IMR-90 (cell line): ENCODE measurements at regions not wholly inside any gene's neighbourhood (a gene's known extent, or its start where the extent isn't known, plus 50 kb on each side); places are given as distances from the start of the nearest gene placed in this dataset.

ENCODE experiments used
- ATAC-seq: fragments of 200-7000 bp; cut with Tn5 transposase; 2 replicates; pipeline ENCODE4 v1.9.1; 2020; ENCODE audit warnings: low read depth, mild to moderate bottlenecking, moderate library complexity
- BruUV-seq: library from RNA; stranded (reverse); fragments of 400-500 nt; replicated peaks from 2 replicates; lab custom pipeline; 2021; lab: Mats Ljungman, UMichigan
- CTCF ChIA-PET: fragments of 300-600 bp; formaldehyde crosslinking; extraction: SDS; loops from one replicate; lab custom pipeline; 2021; ENCODE audit warnings: antibody characterized with exemption; lab: Yijun Ruan, JAX
- POLR2A ChIA-PET: fragments of 300-600 bp; sonication (Branson Sonifier 250); formaldehyde crosslinking; loops from one replicate; lab custom pipeline; 2022; ENCODE audit warnings: antibody characterized with exemption; ENCODE audit not compliant: unreplicated experiment; lab: Charles Lee
- DNase-seq: peaks from one replicate; pipeline ENCODE4 v3.0.0; 2013
- H2AFZ ChIP-seq: replicated peaks from 2 replicates; pipeline ENCODE3; 2013; ENCODE audit warnings: low read length, mild to moderate bottlenecking; ENCODE audit not compliant: poor library complexity
- H2AK5ac ChIP-seq: 2 replicates; pipeline ENCODE4 v1.6.1; 2013; ENCODE audit warnings: low read depth, low read length, inconsistent platforms
- H2AK9ac ChIP-seq: replicated peaks from 2 replicates; pipeline ENCODE3; 2013; ENCODE audit warnings: mild to moderate bottlenecking, low read depth, low read length, moderate library complexity; ENCODE audit not compliant: poor library complexity
- H2BK120ac ChIP-seq: 2 replicates; pipeline ENCODE4 v1.6.1; 2013; ENCODE audit warnings: low read depth, low read length, inconsistent platforms
- H2BK15ac ChIP-seq: 3 replicates; pipeline ENCODE4 v1.6.1; 2013; ENCODE audit warnings: low read depth, low read length, inconsistent platforms
- H2BK20ac ChIP-seq: 2 replicates; pipeline ENCODE4 v1.6.1; 2013; ENCODE audit warnings: low read depth, mild to moderate bottlenecking, inconsistent platforms, low read length, moderate library complexity
- H2BK5ac ChIP-seq: 2 replicates; pipeline ENCODE4 v1.6.1; 2013; ENCODE audit warnings: mild to moderate bottlenecking, low read depth, low read length, inconsistent platforms; ENCODE audit not compliant: poor library complexity, severe bottlenecking
- H3K14ac ChIP-seq: replicated peaks from 2 replicates; pipeline ENCODE4 v1.6.1; 2013; ENCODE audit warnings: low read depth, low read length, inconsistent platforms
- H3K18ac ChIP-seq: 2 replicates; pipeline ENCODE4 v1.6.1; 2013; ENCODE audit warnings: low read depth, low read length, control low read depth
- H3K23ac ChIP-seq: 2 replicates; pipeline ENCODE4 v1.6.1; 2013; ENCODE audit warnings: low read depth, low read length, inconsistent platforms
- H3K27ac ChIP-seq: 2 replicates; pipeline ENCODE4 v1.5.1; 2013; ENCODE audit warnings: mild to moderate bottlenecking, control low read depth, low read length; ENCODE audit not compliant: insufficient read depth
- H3K27me3 ChIP-seq: 2 replicates; pipeline ENCODE4 v1.6.1; 2013; ENCODE audit warnings: low read length; ENCODE audit not compliant: control insufficient read depth, insufficient read depth
- H3K36me3 ChIP-seq: 2 replicates; pipeline ENCODE4 v1.6.1; 2013; ENCODE audit warnings: low read length, mixed read lengths; ENCODE audit not compliant: control insufficient read depth, insufficient read depth
- H3K4ac ChIP-seq: 2 replicates; pipeline ENCODE4 v1.6.1; 2013; ENCODE audit warnings: low read depth, low read length, inconsistent platforms
- H3K4me1 ChIP-seq: 2 replicates; pipeline ENCODE4 v1.6.1; 2013; ENCODE audit warnings: low read length, mixed read lengths; ENCODE audit not compliant: control insufficient read depth, insufficient read depth
- H3K4me2 ChIP-seq: 2 replicates; pipeline ENCODE4 v1.6.1; 2013; ENCODE audit warnings: low read depth, mild to moderate bottlenecking, control low read depth, low read length, moderate library complexity
- H3K4me3 ChIP-seq: 2 replicates; pipeline ENCODE4 v1.5.1; 2013; ENCODE audit warnings: low read depth, mild to moderate bottlenecking, control low read depth, low read length, moderate library complexity; ENCODE audit not compliant: insufficient read depth
- H3K56ac ChIP-seq: 2 replicates; pipeline ENCODE4 v1.6.1; 2013; ENCODE audit warnings: low read length, inconsistent platforms; ENCODE audit not compliant: insufficient read depth; ENCODE audit errors: extremely low read depth
- H3K79me1 ChIP-seq, 2 experiments: 2 replicates each; pipeline ENCODE4 v1.6.1; 2013; ENCODE audit warnings: low read length in 2 of 2, inconsistent platforms in 1 of 2, low read depth in 1 of 2
- H3K9ac ChIP-seq: 2 replicates; pipeline ENCODE4 v1.6.1; 2013; ENCODE audit warnings: low read depth, low read length, control low read depth
- H3K9me1 ChIP-seq: 2 replicates; pipeline ENCODE4 v1.6.1; 2013; ENCODE audit warnings: low read length, inconsistent platforms; ENCODE audit not compliant: insufficient read depth
- H3K9me3 ChIP-seq: 2 replicates; pipeline ENCODE4 v1.6.1; 2013; ENCODE audit warnings: low read length; ENCODE audit not compliant: control insufficient read depth, insufficient read depth
- H4K20me1 ChIP-seq: 2 replicates; pipeline ENCODE4 v1.6.1; 2013; ENCODE audit warnings: low read length, inconsistent platforms; ENCODE audit not compliant: insufficient read depth
- H4K5ac ChIP-seq: 2 replicates; pipeline ENCODE4 v1.6.1; 2013; ENCODE audit warnings: mild to moderate bottlenecking, low read depth, low read length, control low read depth
- H4K8ac ChIP-seq, 2 experiments: 2 replicates each; pipeline ENCODE4 v1.6.1; 2013; ENCODE audit warnings: low read depth in 2 of 2, low read length in 2 of 2, control low read depth in 1 of 2, inconsistent platforms in 1 of 2
- H4K91ac ChIP-seq: 2 replicates; pipeline ENCODE4 v1.6.1; 2013; ENCODE audit warnings: low read depth, low read length, inconsistent platforms; ENCODE audit not compliant: insufficient read depth
- CHD1 ChIP-seq: IDR thresholded peaks from 2 replicates; pipeline ENCODE4 v1.6.1; 2012; ENCODE audit warnings: low read depth, low read length, improper control_type of control experiment
- ELK1 ChIP-seq: fragments of 150-350 bp; IDR thresholded peaks from 2 replicates; pipeline ENCODE4 v1.6.1; 2016; ENCODE audit warnings: low read depth, mild to moderate bottlenecking, low read length, moderate library complexity, borderline replicate concordance
- FOS ChIP-seq: fragments of 150-350 bp; IDR thresholded peaks from 2 replicates; pipeline ENCODE4 v1.6.1; 2016; ENCODE audit warnings: low read depth, low read length
- MAZ ChIP-seq: IDR thresholded peaks from 2 replicates; pipeline ENCODE4 v1.6.1; 2012; ENCODE audit warnings: low read depth, mild to moderate bottlenecking, low read length, improper control_type of control experiment, moderate library complexity, borderline replicate concordance
- NFE2L2 ChIP-seq: fragments of 150-350 bp; IDR thresholded peaks from 2 replicates; pipeline ENCODE4 v1.6.1; 2016; ENCODE audit warnings: low read depth, mild to moderate bottlenecking, low read length
- RCOR1 ChIP-seq: IDR thresholded peaks from 2 replicates; pipeline ENCODE4 v1.6.1; 2012; ENCODE audit warnings: mild to moderate bottlenecking, low read length, improper control_type of control experiment; ENCODE audit not compliant: insufficient replicate concordance
- RFX5 ChIP-seq: IDR thresholded peaks from 2 replicates; pipeline ENCODE4 v1.8.0; 2012; ENCODE audit warnings: low read depth, mild to moderate bottlenecking, low read length, moderate library complexity
- WGBS, 2 experiments: methylation state at CpG; one replicate each; pipeline versions ENCODE4 v1.1.5 to v1.1.7; 2013; ENCODE audit warnings: missing lambda C conversion rate in 2 of 2; ENCODE audit not compliant: insufficient read length in 1 of 2; ENCODE audit errors: extremely low coverage in 2 of 2; 5-methylcytosine and 5-hydroxymethylcytosine counted together
- dilution Hi-C: fragments of 300-500 bp; cut with HindIII; formaldehyde crosslinking; loops from one replicate; pipeline ENCODE4 v1.14.3; 2018; ENCODE audit warnings: low sequenced_read_pairs; ENCODE audit not compliant: unreplicated experiment
- in situ Hi-C: fragments of 300-500 bp; cut with MboI; formaldehyde crosslinking; loops from 3 replicates; pipeline ENCODE4 v1.14.3; 2019; ENCODE audit warnings: low sequenced_read_pairs, inconsistent platforms, mixed read lengths
- intact Hi-C: fragments of 100-400 bp; cut with micrococcal nuclease; formaldehyde crosslinking; loops from 2 replicates; pipeline ENCODE4 v1.10.0; 2022

GRCh38 chr2:217366966-217367365 is 507.1 kb upstream of the TNP1 start:
- Histone ChIP-seq H2BK120ac (peak overlapping the region; percentile 99), H3K18ac (peak overlapping the region; percentile 93), H2BK15ac (peak overlapping the region; percentile 90), H3K9me1 (peaks cover 30% of the 10 kb centered on the region), H4K8ac (peak overlapping the region; percentile 96 to 97), H2AFZ (peak overlapping the region; percentile 2), H4K20me1 (no peaks in the 10 kb centered on the region), H2AK9ac (peak overlapping the region; percentile 2), H3K79me1 (peaks cover 0 to 14% of the 10 kb centered on the region in 2 experiments; a peak in 3 of 4 replicates), H3K36me3 (no peaks in the 10 kb centered on the region), H3K27me3 (no peaks in the 10 kb centered on the region), H3K9me3 (no peaks in the 10 kb centered on the region), H3K56ac (peak overlapping the region; percentile 96), H3K4me2 (peak overlapping the region; percentile 4; the same call in 1 of the 2 replicates), H4K5ac (peak overlapping the region; percentile 93), H4K91ac (peak overlapping the region; percentile 99), H3K4me1 (peaks cover 38% of the 10 kb centered on the region), H3K14ac (peak overlapping the region; percentile 97), H2AK5ac (peak overlapping the region; percentile 96), H3K23ac (peak overlapping the region; percentile 96), H3K27ac (peak overlapping the region; percentile 96), H2BK20ac (peak overlapping the region; percentile 99), H3K4me3 (no peak overlapping the region), H3K4ac (peak overlapping the region; percentile 98), H2BK5ac (peak overlapping the region; percentile 96), H3K9ac (peak overlapping the region; percentile 74; the same call in 1 of the 2 replicates)
- POLR2A ChIA-PET, result interaction anchor here (0.6 kb wide), 1 partner anchor 695 kb away, joined by 3 read pairs; no protein-coding TSS in a partner anchor
- intact Hi-C loops, result loop anchor here (10.0 kb wide), 1 partner anchor 672 kb away; the partner anchor contains the start of gene IGFBP5
- no TSS peak for BruUV-seq
- WGBS, 2 experiments, result no CpG with 5 or more reads among the region's 4 CpGs
- in situ Hi-C loops, result no loop called here
- ATAC-seq (peak; percentile 31; the same call in 1 of the 2 replicates), DNase-seq (no peak)
- CTCF ChIA-PET, result interaction anchor here (0.6 to 1.2 kb wide), 2 partner anchors 9 to 201 kb away, joined by 3 read pairs; no protein-coding TSS in a partner anchor
- dilution Hi-C loops, result no loop called here
- no peak for TF ChIP-seq MAZ
- TF ChIP-seq ELK1, result no peak
- no peak for TF ChIP-seq NFE2L2
- TF ChIP-seq FOS, result no peak
- no peak for TF ChIP-seq RFX5
- TF ChIP-seq CHD1, result no peak
- no peak for TF ChIP-seq RCOR1
